ENCODE measurements at regions not wholly inside any gene's neighbourhood (a gene's known extent, or its start where the extent isn't known, plus 50 kb on each side); places are given as distances from the start of the nearest gene placed in this dataset.

GRCh38 chr14:35234012-35234805 lies 58.0 kb upstream of the PSMA6 start:
- TF ChIP-seq CTCF (IDR thresholded peaks at IDR 0.05; ENCODE audit: insufficient read depth, missing control alignments), result no peak
- FAIRE-seq (no peak), DNase-seq (ENCODE audit: insufficient read length, low spot score) (no peak)

DNA sequence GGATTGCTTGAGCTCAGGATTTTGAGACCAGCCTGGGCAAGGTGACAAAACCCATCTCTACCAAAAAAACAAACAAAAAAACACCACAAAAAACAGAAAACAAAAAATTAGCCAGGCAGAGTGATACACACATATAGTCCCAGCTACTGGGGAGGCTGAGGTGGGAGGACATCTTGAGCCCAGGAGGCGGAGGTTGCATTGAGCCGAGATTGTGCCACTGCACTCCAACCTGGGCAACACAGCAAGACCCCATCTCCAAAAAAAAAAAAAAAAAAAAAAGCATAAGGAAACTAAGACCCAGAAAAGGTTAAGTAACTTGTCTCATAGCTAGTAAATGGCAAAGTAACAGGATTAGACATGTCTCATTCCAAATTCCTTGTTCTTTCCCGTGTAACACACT lies 56.3 kb upstream of the PSMA6 start:
- FAIRE-seq (no peak), DNase-seq (ENCODE audit: insufficient read length, low spot score) (no peak)
- TF ChIP-seq CTCF (IDR thresholded peaks at IDR 0.05; ENCODE audit: insufficient read depth, missing control alignments), result no peak

DNA sequence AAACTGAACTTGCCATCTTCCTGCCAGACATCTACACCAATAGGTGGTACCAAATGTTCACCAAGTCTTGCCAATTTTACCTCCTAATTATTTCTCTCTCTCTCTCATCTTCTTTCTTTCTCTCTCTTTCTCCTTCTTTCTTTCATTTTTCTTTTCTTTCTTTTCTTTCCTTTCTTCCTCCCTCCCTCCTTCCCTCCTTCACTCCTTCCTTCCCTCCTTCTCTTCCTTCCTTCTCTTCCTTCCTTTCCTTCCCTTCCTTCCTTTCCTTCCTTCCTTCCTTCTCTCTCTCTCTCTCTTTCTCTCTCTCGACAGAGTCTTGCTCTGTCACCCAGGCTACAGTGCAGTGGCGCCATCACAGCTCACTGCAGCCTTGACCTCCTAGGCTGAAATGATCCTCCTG lies 55.4 kb upstream of the PSMA6 start:
- no peak for FAIRE-seq
- no peak for TF ChIP-seq CTCF (IDR thresholded peaks at IDR 0.05; ENCODE audit: insufficient read depth, missing control alignments)
- no peak for DNase-seq (ENCODE audit: insufficient read length, low spot score)

GRCh38 chr14:35240231-35240630 lies 52.0 kb upstream of the PSMA6 start:
- FAIRE-seq (no peak), DNase-seq (ENCODE audit: insufficient read length, low spot score) (no peak)
- no peak for TF ChIP-seq CTCF (IDR thresholded peaks at IDR 0.05; ENCODE audit: insufficient read depth, missing control alignments)

Data from D721Med (cell line).